IPS-11a (cell line): ENCODE measurements at regions not wholly inside any gene's neighbourhood (a gene's known extent, or its start where the extent isn't known, plus 50 kb on each side); places are given as distances from the start of the nearest gene placed in this dataset.

ENCODE experiments used
- H3K4me3 ChIP-seq: one replicate; pipeline ENCODE4 v1.5.1; 2013; ENCODE audit warnings: low read depth, low read length, control low read depth

- no peak overlapping the region for H3K4me3 ChIP-seq
These were observed 75.9 kb downstream of the EDN3 start for GRCh38 chr20:59376109-59376841.

DNA sequence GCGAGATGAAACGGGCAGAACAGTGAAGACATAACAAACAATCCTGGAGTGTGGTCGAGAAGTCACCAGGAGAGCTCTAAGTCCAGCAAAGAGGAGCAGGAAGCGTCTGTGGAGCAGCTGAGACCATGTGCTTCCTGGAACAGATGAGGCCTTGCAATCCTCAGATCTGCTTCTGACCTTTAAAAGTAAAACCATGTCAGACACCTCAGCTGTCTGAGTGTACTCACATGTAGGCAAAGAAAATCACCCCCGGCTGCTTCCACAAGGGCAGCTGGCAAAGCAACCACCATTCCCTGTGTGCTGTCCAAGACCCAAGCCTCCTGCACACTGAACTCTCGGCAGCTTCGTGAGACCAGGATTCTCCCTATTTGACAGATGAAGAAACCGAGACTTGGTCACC is 76.6 kb downstream of the EDN3 start:
- H3K4me3 ChIP-seq = no peak overlapping the region

GRCh38 chr20:59377842-59378241 is 77.4 kb downstream of the EDN3 start:
- H3K4me3 ChIP-seq = no peak overlapping the region

DNA sequence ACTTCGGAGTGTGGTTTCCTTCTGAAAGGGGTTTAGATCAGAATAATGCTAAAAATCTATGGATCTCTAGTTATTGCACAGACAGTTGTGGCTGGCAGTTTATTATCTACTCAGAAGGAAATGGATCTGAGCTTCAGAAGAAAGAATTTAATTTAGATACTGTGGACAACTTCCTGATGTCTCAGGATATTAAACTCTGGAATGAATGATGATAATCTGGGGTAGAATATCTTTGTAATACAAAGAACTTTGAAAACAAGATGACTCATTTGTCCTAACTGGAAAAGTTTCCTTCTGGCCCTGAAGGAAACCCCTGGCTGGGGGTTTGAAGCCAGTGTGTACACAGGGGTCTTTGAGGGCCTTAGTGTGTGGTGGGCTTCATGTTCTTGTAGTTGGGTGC is 78.0 kb downstream of the EDN3 start:
- H3K4me3 ChIP-seq = no peak overlapping the region

GRCh38 chr20:59378966-59379365 is 78.6 kb downstream of the EDN3 start:
- no peak overlapping the region for H3K4me3 ChIP-seq

DNA sequence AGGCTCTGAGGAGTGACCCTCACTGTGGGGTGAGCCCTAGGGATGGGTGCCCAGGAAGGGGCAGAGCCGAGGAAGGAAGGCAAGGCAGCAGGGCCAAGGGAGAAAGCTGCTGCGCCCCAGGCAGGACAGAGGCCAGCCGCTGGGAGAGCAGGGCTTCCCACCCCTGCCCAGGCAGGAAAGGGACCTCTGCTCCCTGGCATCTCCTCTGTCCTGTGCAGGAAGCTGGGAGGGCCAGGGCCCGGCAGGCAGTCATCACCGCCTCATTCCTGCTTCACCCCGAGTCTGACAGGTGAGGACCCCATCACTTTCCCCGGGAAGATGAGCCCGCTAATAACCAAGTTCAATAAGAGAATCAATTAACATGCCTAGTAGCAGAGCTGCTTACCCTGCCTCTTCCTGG is 81.3 kb downstream of the EDN3 start:
- no peak overlapping the region for H3K4me3 ChIP-seq

DNA sequence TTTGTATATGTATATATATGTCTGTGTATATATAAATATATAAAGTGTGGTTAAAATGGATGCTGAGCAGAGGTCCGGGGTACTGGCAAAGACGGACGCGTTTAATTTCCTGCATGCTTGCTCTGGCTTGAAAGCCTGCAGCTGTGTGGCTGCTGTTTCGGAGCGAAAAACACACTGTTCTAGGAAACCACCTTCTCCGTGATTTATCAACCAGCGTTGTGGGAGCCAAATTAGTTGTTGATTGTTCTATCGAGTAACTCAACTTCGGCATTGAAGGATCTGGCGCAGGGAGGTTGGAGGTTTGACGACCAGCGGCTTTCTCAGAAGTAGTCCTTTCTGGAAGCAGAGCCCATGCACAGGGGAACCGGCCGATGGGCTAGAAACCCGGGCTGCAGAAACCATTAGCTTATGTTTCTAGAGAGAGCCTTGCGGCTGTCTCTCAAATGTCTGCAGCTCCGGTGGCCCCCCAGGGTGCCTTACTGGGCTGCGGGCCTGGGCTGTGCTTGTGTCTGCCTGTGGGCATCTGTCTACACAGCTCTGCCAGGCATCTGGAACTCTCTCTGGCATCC is 81.8 kb downstream of the EDN3 start:
- H3K4me3 ChIP-seq = no peak overlapping the region

GRCh38 chr20:59382907-59383306 is 82.5 kb downstream of the EDN3 start:
- H3K4me3 ChIP-seq = no peak overlapping the region

DNA sequence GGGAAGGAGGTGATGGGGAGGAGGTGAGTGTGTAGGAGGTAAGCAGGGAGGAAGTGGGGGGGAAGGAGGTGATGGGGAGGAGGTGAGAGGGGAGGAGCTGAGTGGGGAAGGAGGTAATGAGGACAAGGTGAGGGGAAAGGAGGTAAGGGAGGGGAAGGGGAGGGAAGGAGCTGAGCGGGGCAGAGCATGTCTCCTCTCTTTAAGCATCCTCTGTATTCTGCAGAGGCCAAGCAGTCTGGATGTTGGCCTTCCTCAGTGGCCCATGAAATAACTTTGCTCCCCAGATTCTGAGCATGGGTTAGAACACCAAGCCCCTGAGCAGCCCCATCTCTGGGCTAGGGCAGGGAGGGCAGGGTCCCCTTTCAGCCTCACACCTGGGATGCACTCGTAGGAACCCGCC is 84.6 kb downstream of the EDN3 start:
- no peak overlapping the region for H3K4me3 ChIP-seq

GRCh38 chr20:59385480-59385879 is 85.1 kb downstream of the EDN3 start:
- H3K4me3 ChIP-seq = no peak overlapping the region

DNA sequence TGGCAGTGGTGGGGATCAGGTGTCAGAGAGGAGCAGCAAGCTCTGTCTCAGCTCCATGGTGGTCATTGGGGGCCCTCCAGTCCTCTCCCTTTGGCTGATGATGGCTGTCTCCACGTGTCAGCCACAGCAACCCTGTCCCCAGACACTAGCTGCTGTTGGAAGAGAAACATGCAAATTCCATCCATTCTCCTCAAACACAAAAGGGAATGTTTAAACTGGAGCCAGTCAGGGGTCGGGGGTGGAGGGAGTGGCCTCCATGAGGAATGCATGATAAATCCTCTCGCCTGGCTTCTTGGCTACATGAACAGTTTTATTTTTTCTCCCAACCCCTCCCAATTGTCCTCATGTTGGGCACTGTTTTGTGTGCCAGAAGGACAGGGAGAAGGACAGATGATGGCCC is 86.4 kb downstream of the EDN3 start:
- no peak overlapping the region for H3K4me3 ChIP-seq

- H3K4me3 ChIP-seq = no peak overlapping the region
These were observed 87.5 kb downstream of the EDN3 start for GRCh38 chr20:59387891-59388290.

- H3K4me3 ChIP-seq = no peak overlapping the region
These were observed 88.0 kb downstream of the EDN3 start for GRCh38 chr20:59388402-59388801.

DNA sequence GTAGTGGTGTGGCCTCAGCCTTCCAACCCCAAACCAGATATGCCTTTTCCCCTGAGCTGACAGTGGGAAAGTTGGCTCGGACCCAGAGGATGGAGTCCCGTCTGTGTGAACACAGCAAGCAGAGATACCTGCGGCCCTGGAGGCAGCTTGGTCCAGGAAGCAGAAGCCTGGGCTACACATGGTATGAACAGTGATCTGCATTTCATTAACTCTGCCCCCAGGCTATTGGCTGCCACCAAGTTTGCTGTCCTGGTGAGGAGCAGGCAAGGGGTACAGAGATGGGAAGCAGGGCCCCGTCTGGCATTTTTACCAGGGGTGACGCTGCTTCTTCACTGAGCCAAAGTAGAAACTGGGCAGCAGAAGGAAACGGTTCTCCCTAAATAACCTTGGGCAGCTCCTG is 90.0 kb downstream of the EDN3 start:
- no peak overlapping the region for H3K4me3 ChIP-seq

GRCh38 chr20:59391975-59392374 is 91.6 kb downstream of the EDN3 start:
- no peak overlapping the region for H3K4me3 ChIP-seq

GRCh38 chr20:59392736-59393135 is 92.3 kb downstream of the EDN3 start:
- no peak overlapping the region for H3K4me3 ChIP-seq

DNA sequence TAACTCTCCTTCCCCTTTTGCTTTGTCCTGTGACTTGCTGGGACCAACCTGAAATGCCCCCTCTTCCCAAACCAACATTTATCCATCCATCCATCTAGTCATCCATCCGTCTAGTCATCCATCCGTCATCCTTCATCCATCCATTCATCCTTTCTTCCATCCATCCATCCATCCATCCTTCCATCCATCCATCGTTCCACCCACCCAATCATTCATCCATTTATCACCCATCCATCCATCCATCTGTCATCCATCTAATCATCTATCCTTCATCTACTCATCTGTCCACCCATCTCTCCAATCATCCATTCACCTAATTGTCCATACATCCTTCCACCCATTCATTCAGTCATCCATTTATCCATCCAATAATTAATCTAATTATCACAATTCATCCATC is 92.7 kb downstream of the EDN3 start:
- no peak overlapping the region for H3K4me3 ChIP-seq

GRCh38 chr20:59395729-59396128 is 95.3 kb downstream of the EDN3 start:
- H3K4me3 ChIP-seq = no peak overlapping the region

GRCh38 chr20:59398537-59399205 is 98.3 kb downstream of the EDN3 start:
- no peak overlapping the region for H3K4me3 ChIP-seq

DNA sequence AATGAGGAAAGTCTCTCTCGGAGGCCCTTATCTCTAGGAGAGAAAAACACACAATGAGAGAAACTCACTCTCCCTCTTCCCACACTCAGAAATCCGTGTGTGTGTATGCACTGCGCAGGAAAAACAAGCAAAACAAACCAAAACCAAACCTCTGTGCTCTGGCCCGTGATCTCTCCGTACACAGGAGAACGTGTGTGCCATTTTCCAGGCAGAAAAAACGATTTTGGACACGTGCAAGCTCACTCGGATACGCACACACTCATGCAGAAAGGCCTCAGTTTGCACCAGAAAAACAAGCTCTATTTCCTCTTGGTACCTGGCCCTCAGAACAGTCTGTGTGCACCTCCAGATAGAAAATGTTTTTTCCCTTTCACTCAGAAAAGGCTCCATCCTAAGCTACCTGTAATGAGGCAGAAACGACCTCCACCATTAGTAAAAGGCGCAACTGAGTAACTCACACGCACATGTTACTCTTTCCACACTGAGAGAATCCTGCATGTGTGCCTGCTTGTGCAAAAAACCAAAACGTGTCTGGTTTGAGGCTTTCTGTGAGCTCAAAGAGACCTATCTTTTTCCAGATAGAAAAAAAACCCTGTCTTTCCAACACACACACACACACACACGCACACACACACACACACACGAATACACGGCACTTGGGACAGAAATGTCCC is 99.2 kb downstream of the EDN3 start:
- no peak overlapping the region for H3K4me3 ChIP-seq

GRCh38 chr20:59400708-59401107 is 100.3 kb downstream of the EDN3 start:
- no peak overlapping the region for H3K4me3 ChIP-seq

- H3K4me3 ChIP-seq = no peak overlapping the region
These were observed 102.3 kb downstream of the EDN3 start for GRCh38 chr20:59402681-59403080.
